NOMO-1 (cell line): ENCODE measurements at regions not wholly inside any gene's neighbourhood (a gene's known extent, or its start where the extent isn't known, plus 50 kb on each side); places are given as distances from the start of the nearest gene placed in this dataset.
"Not testable (repeated sequence)": the region's sequence is repeated elsewhere in the genome, so short reads cannot be mapped to it uniquely, and the experiment has no call there.

Experiments used
- DNase-seq, 2 experiments: peaks; one replicate each; lab custom pipeline; 2025; ENCODE audit not compliant: unreplicated experiment in 2 of 2; lab: John Stamatoyannopoulos, UW

DNA sequence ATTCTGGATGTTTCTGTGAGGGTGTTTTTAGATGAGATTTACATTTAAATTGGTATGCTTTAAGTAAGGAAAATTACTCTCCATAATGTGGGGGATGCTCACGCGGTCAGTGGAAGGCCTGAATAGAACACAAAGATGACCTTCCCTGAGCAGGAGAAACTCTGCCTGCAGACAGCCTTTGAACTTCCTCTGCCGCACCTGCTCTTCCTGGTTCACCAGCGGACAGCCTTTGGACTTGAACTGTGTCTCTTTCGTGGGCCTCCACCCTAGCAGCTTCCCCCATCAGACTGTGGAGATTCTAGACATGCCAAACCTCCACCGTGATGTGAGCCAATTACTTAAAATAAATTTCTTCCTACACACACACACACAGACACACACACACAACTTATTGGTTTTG, 210.7 kb downstream of the EFCAB11 start:
- DNase-seq, result no peak

DNA sequence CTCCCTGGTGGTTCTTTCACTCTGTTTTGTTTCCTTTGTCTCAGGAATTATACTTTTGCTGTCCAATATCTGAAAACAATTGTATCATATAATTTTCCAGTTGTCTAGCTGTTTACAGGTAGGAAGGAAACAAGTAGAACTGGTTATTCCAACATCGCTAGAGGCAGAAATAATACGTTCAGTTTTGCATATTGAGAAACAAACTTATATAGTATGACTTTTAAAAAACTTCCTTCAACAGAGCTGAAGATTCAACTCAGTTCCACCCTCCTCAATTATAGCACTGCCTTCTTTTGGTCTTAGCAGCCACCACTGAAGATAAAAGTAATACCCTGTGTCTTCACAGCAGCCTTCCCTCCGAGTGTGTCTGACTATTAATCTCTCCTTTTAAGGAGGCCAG, 214.3 kb downstream of the EFCAB11 start:
- DNase-seq, result no peak

DNA sequence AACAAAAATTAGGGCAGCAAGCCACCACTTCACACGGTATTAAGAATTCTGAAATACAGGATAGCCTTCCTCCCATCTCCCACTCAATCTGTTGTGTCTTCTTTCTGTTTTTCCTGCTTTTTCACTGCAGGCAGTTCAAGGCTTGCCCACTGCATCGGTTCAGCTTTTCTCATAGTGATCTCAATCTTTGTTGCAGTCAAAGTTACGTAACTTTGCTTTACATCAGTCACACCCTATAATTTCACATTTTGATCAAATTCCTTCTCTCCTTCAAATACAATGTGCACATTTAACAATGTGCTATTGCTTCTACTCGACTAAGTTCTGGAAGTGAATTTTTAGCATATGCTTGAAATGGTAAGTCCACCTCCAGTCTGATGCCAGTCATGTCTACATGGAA, 217.6 kb downstream of the EFCAB11 start:
- peak in 1 of 2 experiments; percentile 14 for DNase-seq

DNA sequence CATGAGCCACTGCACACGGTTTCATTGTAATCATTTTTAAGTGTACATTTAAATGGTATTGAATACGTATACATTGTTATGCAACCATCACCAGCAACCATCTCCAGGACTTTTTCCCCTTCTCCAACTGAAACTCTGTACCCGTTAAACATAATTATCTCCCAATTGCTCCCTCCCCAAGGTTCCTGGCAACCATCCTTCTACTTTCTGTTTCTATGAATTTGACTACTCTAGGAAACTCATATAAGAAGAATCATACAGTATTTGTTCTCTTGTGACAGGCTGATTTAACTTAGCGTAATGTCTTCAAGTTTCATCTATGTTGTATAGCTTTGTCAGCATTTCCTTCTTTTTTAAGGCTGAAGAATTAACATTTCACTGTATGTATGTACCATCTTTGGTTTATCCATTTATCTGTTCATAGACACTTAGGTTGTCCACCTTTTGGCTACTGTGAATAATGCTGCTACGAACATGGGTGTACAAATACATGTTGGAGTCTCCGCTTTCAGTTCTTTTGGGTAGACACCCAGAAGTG, 223.1 kb downstream of the EFCAB11 start:
- peak in 1 of 2 experiments; percentile 3 for DNase-seq

DNA sequence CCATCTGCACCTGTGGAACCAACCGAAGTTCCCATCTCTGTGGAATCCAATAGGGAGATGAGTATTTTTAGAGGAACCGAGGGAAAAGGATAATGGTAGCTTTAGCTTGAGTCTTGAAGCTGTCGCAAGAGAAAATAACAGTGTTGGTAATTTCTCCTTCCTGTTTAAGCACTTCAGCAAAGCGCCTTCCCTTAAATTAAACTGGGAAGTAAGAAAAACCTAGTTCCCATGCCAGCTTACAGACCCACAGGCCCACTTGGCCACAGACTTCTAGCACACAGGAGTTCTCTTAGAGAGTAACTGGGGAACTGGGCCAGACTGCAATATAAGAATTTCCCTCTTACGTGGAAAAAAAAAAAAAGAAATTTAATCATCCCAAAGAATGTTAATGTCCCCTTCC, 223.8 kb downstream of the EFCAB11 start:
- peak; percentile 32 to 47 for DNase-seq

DNA sequence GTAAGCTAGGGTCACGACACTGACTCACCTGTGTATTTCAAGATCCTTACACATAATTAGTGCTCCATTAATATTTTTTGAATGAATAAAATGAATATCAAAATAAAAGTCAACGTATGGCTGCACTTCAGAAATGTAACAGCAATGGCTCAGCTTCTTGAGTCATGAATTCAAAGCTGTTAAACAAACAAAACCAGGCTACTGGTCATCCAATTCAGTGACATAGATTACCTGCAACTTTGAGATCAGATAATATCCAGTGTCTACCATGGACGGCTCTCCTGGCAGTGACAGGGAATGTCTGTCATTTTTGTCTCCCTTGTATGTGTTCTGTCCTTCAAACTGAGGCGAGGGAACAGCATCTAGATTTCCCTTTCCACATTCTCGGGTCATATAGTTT, 225.6 kb downstream of the EFCAB11 start:
- no peak for DNase-seq

DNA sequence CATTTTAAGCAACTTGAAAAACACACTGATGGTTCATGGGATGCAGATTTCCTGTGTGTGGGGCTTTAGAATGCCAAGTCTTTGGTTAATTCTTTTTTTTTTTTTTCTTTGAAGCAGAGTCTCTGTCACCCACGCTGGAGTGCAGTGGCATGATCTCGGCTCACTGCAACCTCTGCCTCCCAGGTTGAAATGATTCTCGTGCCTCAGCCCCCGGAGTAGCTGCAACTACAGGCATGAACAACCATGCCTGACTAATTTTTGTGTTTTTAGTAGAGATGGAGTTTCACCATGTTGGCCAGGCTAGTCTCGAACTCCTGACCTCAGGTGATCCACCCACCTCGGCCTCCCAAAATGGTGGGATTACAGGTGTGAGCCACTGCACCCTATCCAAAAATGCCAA, 228.3 kb downstream of the EFCAB11 start:
- DNase-seq, result not testable (repeated sequence)

DNA sequence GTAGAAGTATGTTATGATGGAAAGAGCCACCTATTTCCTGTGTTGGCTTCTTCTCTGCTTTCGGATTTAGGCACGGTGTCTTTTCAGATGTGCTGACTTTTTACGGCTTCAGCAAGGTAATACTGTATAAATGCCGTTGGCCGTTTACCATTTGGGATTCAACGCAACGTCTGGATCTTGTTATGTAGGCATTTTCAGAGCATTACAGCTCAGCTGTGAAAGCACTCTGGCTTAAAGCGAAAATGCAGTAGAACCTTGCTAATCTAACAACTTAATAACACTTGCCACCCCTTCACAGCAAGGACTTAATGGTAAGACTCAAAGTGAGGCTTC, 229.9 kb downstream of the EFCAB11 start:
- DNase-seq, result peak in 1 of 2 experiments; percentile 29

DNA sequence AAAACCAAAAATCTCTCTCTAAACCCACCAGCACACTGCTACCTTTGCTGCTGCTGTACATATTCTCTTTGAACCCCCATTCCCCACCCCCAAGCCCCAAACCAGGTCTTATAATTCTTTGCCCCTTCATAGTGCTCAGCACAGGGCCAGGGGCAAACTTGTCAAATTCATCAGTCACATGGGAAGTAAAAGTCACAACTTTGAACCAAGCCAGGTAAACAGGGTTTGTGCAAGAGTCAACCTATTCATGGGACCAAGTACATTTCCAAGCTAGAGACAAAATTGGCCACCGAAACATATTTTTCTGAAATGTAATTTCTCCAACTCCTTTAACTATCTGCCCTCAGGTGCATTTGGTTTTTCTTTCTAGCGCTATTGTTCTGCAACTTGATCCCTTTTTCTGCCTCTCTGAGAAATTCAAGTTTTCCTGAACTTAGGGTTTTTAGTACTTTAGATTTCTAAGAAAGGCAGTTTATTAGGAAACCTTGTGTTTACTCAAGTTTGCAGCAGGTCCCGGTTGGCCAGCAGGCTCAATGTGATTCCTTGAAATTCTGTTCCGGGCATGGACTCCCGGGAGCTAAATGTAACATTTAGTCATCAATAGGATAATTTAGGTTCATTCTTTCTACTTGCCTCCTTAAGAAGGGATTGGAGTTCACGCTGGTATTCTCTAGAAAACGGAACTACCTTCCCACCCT, 230.5 kb downstream of the EFCAB11 start:
- no peak for DNase-seq

DNA sequence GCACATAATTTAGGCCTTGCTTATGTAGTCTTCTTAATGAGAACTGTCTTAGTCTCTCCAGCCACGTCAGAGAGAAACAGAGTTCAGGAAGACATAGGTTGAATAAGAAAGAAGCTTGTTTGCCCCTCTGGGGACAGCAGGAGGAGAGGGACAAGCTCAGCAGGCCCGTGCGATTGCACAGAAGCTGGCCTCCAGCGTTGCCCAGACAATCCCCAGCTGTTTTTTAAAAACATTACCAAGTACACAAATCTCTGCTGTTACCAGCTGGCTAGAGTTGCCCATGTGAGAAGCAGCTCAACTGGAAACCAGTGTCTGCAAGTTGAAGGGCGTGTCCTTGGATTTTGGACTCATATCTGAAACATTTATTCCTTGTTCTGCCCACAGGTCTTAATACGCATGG, 232.6 kb downstream of the EFCAB11 start:
- DNase-seq, result no peak

DNA sequence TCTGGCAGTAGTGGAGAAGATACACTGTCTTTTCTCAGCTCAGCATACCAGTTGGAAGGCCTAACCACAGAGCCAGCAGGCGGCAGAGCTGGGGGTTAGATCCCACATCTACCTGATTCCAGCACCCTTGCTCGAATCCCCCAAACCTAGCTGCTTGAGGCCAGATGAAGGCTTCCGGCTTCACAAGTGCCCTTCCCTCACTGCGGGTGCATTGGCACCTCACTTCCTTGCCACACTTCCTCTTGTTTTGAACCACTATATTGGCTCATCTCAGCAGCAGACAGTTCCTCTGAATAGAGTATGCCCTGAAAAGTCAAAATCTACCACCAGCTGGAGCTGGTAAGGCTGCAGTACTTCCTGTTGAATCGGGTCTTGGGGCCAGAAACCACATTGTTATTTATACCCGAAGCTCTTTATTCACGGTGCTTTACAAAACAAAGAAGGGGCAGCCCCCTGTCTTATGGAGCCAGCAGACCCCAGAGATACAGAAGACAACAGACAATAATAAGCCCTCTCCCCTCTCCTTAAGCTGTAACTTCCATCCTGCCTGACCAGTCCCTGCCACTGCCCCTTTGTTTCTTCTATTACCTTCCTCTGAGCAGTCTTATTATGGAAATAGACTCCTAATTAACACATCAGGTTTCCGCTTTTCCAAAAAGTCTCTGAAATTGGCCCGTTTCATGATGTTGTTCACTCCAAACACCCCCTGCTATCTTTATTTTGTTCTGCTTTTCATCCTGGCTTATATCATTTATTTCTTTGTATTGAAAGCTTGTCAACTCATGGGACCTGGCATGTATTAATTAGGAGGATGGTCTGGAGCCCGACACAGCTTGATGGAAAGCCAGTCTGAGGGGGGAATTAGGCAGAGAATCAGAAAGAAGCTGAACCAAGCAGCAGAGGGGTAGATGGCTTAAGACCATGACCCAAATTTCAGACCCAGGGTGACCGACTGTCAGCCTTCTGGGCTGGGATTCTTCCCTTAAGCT, 233.5 kb downstream of the EFCAB11 start:
- peak; percentile 94 to 95 for DNase-seq

DNA sequence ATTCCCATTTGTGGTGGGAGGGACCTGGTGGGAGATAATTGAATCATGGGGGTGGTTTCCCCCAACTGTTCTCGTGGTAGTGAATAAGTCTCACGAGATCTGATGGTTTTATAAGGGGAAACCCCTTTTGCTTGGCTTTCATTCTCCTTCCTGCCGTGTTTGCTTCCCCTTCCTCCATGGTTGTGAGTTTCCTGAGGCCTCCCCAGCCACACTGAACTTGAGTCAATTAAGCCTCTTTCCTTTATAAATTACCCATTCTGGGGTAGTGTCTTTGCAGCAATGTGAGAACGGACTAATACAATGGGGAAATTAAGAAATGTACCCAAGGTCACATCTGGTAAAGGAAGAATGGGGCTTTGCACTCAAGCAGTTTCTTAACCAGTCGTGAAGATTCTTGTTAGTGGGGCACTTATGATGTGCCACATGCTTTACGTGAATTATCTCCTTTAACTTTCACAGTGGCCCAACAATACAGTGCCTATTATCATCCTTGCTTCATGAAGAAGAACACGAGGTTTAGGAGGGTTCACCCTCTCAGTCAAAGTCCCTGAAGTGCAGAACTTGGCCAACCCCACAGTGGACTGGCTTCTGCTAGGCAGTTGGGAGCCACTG, 234.3 kb downstream of the EFCAB11 start:
- DNase-seq, result peak; percentile 14 to 35

DNA sequence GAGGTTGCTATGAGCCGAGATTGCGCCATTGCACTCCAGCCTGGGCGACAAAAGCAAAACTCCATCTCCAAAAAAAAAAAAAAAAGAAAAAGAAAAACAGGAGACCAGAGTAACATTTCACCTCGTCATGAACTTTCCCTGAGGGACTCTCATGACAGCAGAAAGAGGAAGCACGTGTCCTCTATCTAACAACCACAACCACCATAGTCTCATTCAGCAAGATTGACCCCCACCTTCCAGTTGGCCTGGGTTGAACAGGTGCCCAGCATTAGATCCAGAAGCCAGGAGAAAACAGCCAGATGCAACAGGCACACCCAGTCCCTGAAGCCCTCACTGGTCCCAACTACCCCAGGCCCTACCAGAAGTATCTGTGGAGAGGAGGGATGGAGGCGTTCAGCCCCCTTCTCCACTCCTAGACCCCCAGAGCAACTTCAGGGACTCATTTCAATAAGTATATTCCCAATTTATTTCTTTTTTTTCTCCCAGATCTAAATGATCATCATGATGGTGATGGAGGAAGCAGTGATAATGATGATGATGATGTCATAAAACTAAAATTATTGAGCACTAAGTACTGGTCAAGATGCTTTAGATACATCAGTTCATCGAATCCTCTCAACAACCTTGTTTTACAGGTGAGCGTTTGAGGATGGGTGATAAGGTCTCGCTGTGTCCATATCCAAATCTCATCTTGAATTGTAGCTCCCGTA, 235.0 kb downstream of the EFCAB11 start:
- DNase-seq, result peak; percentile 42 to 84

DNA sequence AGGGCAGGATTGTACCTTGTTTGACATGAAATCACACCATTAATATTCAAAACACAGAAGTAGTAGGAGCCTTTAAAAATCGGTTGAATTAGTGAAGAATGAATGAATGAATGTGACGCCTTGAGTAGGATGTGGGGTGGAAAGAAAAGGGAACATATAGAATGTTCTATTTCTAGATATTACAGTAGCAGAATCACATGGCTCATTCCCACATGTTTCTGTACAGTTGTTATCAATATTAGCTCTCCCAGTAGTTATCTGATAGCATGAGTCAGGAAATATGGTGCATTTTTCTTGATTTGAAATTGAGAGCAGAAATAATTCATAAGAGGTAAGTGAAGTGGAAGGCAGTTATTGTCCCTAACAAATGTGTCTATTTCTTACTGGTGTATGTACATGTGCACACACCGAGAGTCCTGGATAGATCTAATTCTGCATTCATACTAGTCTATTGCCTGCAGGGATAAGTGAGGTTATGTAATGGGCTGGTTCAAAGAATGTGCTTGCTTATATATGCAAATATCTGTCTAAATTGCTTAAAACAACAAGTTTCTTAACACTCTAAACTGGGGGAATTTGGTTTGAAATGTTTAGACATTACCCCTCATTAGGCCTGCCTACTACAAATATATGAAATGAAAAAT, 245.4 kb downstream of the EFCAB11 start:
- DNase-seq, result no peak

DNA sequence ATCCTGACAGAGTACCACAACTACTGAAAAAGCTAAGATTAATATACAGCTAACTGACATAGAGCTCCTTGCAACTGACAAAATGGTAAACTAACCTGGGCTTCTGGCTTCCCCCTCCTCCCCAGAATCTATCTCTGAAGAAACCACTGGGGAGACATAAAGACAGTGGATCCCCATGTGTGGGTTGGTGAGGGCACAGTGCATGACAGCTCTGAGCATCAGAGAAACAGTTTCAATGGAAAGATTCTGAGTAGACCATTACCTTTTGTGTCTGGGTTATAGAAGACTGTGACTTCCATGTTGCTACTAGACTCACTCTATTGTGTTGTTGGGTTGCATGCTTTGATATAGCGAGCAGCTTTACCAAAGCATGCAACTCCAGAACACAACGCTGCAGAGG, 247.4 kb downstream of the EFCAB11 start:
- DNase-seq, result no peak

DNA sequence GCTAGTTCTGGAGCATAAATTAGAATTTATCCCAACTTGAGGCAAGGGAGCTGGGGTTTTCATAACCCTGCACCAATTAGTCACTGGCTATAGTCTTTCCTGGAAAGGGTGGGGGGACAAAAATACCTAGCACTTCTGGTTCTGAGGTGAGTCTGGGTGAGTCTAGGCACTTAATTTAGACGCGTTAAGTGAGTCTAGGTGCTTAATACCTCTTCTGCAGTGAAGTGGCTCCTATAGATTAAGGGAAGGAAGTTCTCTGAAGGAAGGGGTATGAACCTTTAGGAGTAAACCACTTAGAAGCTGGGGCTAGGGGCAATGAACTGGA, 251.7 kb downstream of the EFCAB11 start:
- no peak for DNase-seq

DNA sequence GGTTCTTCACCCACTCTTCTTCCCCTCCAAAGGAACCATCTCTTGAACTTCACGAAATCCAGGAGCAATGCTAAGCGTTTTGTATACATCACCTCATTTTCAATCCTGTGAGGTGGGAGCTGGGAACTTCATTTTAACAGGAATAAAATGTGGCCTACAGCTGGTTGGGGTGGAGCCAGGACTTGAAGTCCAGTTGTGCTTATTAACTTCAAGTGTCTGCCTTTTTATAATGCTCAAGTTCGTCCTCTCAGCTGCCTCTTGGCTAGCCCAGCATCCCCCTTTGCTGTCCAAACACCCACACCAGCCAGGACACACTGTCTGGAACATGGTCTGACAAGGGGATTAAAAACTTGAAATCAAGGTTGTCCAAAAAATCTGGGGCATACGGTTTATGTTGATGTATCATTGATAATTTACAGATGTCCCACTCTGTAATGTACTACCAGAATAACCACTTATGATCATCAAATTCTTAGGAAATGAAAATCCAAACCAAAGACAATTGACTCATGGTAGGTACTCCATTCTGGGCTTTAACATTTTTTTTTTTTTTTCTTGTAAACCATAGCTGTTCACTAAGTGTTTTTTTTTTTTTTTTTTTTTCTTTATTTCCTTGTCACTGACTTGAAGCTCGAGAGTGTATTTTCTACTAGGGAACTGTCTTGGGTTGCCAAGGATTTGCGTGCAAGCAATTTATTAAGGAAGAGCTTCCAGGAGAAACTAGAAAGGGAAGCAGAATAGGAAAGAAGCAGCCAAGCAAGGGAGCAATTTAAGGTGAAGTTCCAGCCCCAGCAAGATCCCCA, 252.3 kb downstream of the EFCAB11 start:
- DNase-seq, result no peak

DNA sequence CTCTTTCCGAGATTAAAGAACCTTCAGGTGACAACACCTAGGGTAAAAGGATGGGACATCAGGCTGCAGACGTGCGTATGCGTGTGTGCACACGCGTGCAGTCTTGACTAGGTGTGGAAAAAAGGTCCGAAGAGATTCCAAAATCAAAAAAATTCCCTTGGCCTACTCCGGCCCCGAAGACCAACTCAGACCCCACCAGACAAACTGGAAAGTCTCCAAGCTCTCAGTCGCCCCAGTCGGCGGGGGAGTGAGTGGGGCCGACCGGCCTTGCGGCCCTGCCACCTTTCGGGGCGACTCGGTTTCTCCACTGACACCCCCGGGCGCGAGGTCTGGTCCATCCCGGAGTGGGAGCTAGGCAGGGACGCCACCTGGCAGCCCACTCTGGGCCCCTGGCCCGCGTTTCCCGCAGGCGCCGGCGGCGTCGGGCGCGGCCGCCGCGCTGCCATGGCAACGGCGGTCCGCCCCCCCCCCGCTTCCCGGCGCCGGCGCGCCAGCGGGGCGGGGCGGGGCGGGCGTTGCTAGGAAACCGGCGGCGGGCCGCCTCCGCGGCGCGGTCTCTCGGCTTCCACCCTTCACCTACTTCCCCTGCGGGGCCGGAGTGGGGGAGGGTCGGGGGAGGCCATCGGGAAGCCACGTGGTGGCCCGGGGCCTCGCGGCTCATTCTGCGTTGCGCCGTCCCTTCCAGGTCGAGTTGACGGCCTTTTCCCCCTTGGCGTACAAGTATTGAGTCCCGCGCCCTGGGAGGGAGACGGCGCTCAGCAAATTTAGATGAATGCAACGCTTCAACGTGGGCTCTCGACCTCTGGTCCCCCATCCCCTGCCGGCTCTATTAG, 253.1 kb downstream of the EFCAB11 start:
- DNase-seq, result peak; percentile 60 to 80

DNA sequence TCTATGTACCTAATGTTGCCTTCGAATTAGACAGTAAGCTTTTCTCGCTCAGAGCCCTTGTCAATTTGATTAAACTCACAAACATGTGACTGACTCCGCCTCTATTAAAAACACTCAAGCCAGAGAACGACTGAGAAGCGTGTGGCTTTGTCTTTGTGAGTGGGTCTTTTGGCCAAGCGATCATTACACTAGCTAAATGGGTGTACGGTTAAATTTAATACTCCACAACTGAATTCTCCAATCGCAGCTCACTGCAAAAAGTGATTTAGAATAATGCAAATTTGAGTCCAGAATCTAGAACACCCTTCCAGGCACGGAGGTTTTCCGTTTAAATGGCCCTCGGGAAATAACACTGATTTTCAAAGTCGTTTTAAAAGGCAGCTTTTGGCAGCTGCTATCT, 253.7 kb downstream of the EFCAB11 start:
- DNase-seq, result no peak
